SK-N-SH (cell line): ENCODE measurements at regions not wholly inside any gene's neighbourhood (a gene's known extent, or its start where the extent isn't known, plus 50 kb on each side); places are given as distances from the start of the nearest gene placed in this dataset.

Experiments used
- CTCF ChIA-PET: fragments of 300-600, 350-600 bp; formaldehyde crosslinking; extraction: SDS; loops from one replicate; lab custom pipeline; 2021; lab: Yijun Ruan, JAX
- POLR2A ChIA-PET: fragments of 350-600 bp; sonication (Branson Sonifier 250); formaldehyde crosslinking; extraction: SDS; loops from one replicate; lab custom pipeline; 2020; ENCODE audit warnings: antibody characterized with exemption, inconsistent platforms; lab: Yijun Ruan, JAX
- DNase-seq: peaks from one replicate; pipeline ENCODE4 v3.0.0; 2012
- H2AFZ ChIP-seq: fragments of 200-600 bp; sonication (generic); 2 replicates; pipeline ENCODE4 v1.8.1; 2016; ENCODE audit warnings: antibody characterized with exemption, mild to moderate bottlenecking, low read depth
- H3F3A ChIP-seq: fragments of 200-600 bp; sonication (generic); replicated peaks from 2 replicates; pipeline ENCODE3; 2016; ENCODE audit warnings: antibody characterized with exemption, mild to moderate bottlenecking; ENCODE audit not compliant: insufficient read depth
- H3K27ac ChIP-seq, 2 experiments: fragments of 200-500 bp in 1 of 2; fragments of 200-600 bp in 1 of 2; sonication (Bioruptor generic) in 1 of 2; sonication (generic), shearing (Covaris generic) in 1 of 2; 2 replicates each; pipeline versions ENCODE4 v1.5.1 to v1.6.1; 2014 to 2016; ENCODE audit warnings: low read depth in 2 of 2, inconsistent platforms in 1 of 2, low read length in 1 of 2, mild to moderate bottlenecking in 1 of 2, mixed read lengths in 1 of 2
- H3K27me3 ChIP-seq: fragments of 200-600 bp; sonication (generic), shearing (Covaris generic); 2 replicates; pipeline ENCODE4 v1.6.1; 2016; ENCODE audit warnings: mixed run types; ENCODE audit not compliant: insufficient read depth
- H3K36me3 ChIP-seq, 2 experiments: fragments of 200-500 bp in 1 of 2; fragments of 200-600 bp in 1 of 2; sonication (Bioruptor generic) in 1 of 2; sonication (generic) in 1 of 2; replicated peaks in 1 of 2; 2 replicates each; pipeline versions ENCODE3 to v1.5.1; 2014 to 2016; ENCODE audit warnings: low read length in 1 of 2, mild to moderate bottlenecking in 1 of 2; ENCODE audit not compliant: insufficient read depth in 2 of 2, control insufficient read depth in 1 of 2
- H3K4me1 ChIP-seq, 2 experiments: fragments of 200-500 bp in 1 of 2; fragments of 200-600 bp in 1 of 2; sonication (Bioruptor generic) in 1 of 2; sonication (generic), shearing (Covaris generic) in 1 of 2; 2 replicates each; pipeline versions ENCODE4 v1.5.1 to v1.6.1; 2014 to 2016; ENCODE audit warnings: low read depth in 1 of 2, low read length in 1 of 2, mixed run types in 1 of 2; ENCODE audit not compliant: insufficient read depth in 2 of 2, control insufficient read depth in 1 of 2
- H3K4me2 ChIP-seq: fragments of 200-600 bp; sonication (generic), shearing (Covaris generic); 2 replicates; pipeline ENCODE4 v1.6.1; 2017; ENCODE audit warnings: mixed run types
- H3K4me3 ChIP-seq, 2 experiments: fragments of 200-500 bp in 1 of 2; fragments of 200-600 bp in 1 of 2; sonication (Bioruptor generic) in 1 of 2; sonication (generic), shearing (Covaris generic) in 1 of 2; 2 replicates each; pipeline versions ENCODE4 v1.5.1 to v1.8.1; 2014 to 2016; ENCODE audit warnings: low read depth in 2 of 2, inconsistent platforms in 1 of 2, low read length in 1 of 2, mild to moderate bottlenecking in 1 of 2, mixed read lengths in 1 of 2, moderate library complexity in 1 of 2
- H3K79me2 ChIP-seq: fragments of 200-600 bp; sonication (generic); 2 replicates; pipeline ENCODE4 v1.8.1; 2017; ENCODE audit warnings: mild to moderate bottlenecking; ENCODE audit not compliant: insufficient read depth
- H3K9ac ChIP-seq: fragments of 200-600 bp; sonication (generic); 2 replicates; pipeline ENCODE4 v1.6.1; 2017; ENCODE audit warnings: mixed run types
- H3K9me2 ChIP-seq: fragments of 200-600 bp; sonication (generic); 2 replicates; pipeline ENCODE4 v1.6.1; 2017; ENCODE audit warnings: mixed run types
- H3K9me3 ChIP-seq: fragments of 200-600 bp; sonication (generic); 2 replicates; pipeline ENCODE4 v1.6.1; 2017; ENCODE audit warnings: mixed run types, mild to moderate bottlenecking, moderate library complexity
- H4K20me1 ChIP-seq: fragments of 200-600 bp; sonication (generic); 2 replicates; pipeline ENCODE4 v1.6.1; 2017; ENCODE audit warnings: mild to moderate bottlenecking, mixed run types; ENCODE audit not compliant: insufficient read depth
- CTCF ChIP-seq: fragments of 200-600 bp; sonication (generic); IDR thresholded peaks from 2 replicates; pipeline ENCODE4 v1.6.1; 2017; ENCODE audit warnings: antibody characterized with exemption, mild to moderate bottlenecking, moderate library complexity
- EP300 ChIP-seq, 2 experiments: IDR thresholded peaks; 2 replicates each; pipeline versions ENCODE4 v1.4.0 to v1.6.1; 2012; ENCODE audit warnings: borderline replicate concordance in 1 of 2, low read depth in 1 of 2, low read length in 1 of 2
- FOXJ3 ChIP-seq: sonication (generic); formaldehyde crosslinking; IDR thresholded peaks from 2 replicates; pipeline ENCODE4 v1.5.1; 2020; ENCODE audit warnings: mild to moderate bottlenecking, missing genetic modification reagents
- GATA2 ChIP-seq: sonication (generic); formaldehyde crosslinking; IDR thresholded peaks from 2 replicates; pipeline ENCODE4 v1.5.0; 2020; ENCODE audit warnings: mild to moderate bottlenecking, missing genetic modification reagents
- IRF3 ChIP-seq: fragments of 150-350 bp; IDR thresholded peaks from 2 replicates; pipeline ENCODE4 v1.6.1; 2016; ENCODE audit warnings: mild to moderate bottlenecking, low read depth, low read length
- NFIC ChIP-seq: IDR thresholded peaks from 2 replicates; pipeline ENCODE4 v1.4.0; 2012; ENCODE audit warnings: borderline replicate concordance
- PBX3 ChIP-seq: IDR thresholded peaks from 2 replicates; pipeline ENCODE4; 2012
- POLR2AphosphoS5 ChIP-seq: IDR thresholded peaks from 2 replicates; pipeline ENCODE4 v1.6.1; 2012; ENCODE audit warnings: low read depth, low read length
- RAD21 ChIP-seq: IDR thresholded peaks from 2 replicates; pipeline ENCODE4 v1.6.1; 2012; ENCODE audit warnings: mild to moderate bottlenecking, low read length
- TAF1 ChIP-seq: IDR thresholded peaks from 2 replicates; pipeline ENCODE4 v1.6.1; 2012; ENCODE audit warnings: low read depth, mild to moderate bottlenecking, low read length, moderate library complexity, borderline replicate concordance
- YY1 ChIP-seq: IDR thresholded peaks from 2 replicates; pipeline ENCODE4 v1.4.0; 2012; ENCODE audit warnings: low read depth, mild to moderate bottlenecking
- ZBTB33 ChIP-seq: IDR thresholded peaks from 2 replicates; pipeline ENCODE4 v1.4.0; 2012; ENCODE audit warnings: low read depth, borderline replicate concordance
- WGBS: methylation state at CpG from one replicate; pipeline ENCODE4 v1.1.6; 2017; ENCODE audit warnings: low lambda C conversion rate; 5-methylcytosine and 5-hydroxymethylcytosine counted together
- TF ChIP-seq, protein P1 (sequence below): fragments of 150-350 bp; IDR thresholded peaks from 2 replicates; pipeline ENCODE4 v1.6.1; 2017; ENCODE audit warnings: antibody characterized with exemption, low read length, low read depth, borderline replicate concordance
- TF ChIP-seq, protein P2 (sequence below): IDR thresholded peaks from 2 replicates; pipeline ENCODE4 v1.4.0; 2012; ENCODE audit warnings: low read depth, borderline replicate concordance

DNA sequence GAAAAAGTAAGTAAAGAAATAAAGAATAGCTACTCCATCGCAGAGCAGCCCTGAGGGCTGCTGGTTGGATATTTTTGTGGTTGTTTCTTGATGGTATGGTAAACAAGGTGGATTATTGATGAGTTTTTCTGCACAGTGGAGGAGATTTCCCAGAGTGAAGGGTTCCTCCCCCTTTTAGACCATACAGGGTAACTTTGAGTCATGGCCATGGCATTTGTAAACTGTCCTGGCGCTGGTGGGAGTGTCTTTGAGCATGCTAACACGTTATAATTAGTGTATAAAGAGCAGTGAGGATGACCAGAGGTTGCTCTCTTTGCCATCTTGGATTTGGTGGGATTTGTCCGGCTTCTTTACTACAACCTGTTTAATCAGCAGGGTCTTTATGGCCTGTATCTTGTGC, 128.2 kb downstream of the ASMT start:
- 14% methylated on average over 4 of the region's 4 CpGs for WGBS
- Histone ChIP-seq H3K9me2 (no peaks in the 10 kb centered on the region), H3K4me3 (no peak overlapping the region), H3K27ac (no peak overlapping the region), H3F3A (no peaks in the 10 kb centered on the region), H4K20me1 (no peaks in the 10 kb centered on the region), H3K79me2 (no peaks in the 10 kb centered on the region), H3K9ac (no peak overlapping the region), H3K4me2 (no peak overlapping the region), H3K36me3 (no peaks in the 10 kb centered on the region), H3K4me1 (no peaks in the 10 kb centered on the region), H3K9me3 (no peaks in the 10 kb centered on the region), H2AFZ (no peak overlapping the region), H3K27me3 (no peaks in the 10 kb centered on the region)
- TF ChIP-seq TAF1, result no peak
- ChIA-PET CTCF (no interaction called here), POLR2A (no interaction called here)
- no peak for DNase-seq

GRCh38 chrX:1743663-1744062, 128.8 kb downstream of the ASMT start:
- ChIA-PET POLR2A (no interaction called here), CTCF (no interaction called here)
- Histone ChIP-seq H3K27me3 (no peaks in the 10 kb centered on the region), H3K79me2 (no peaks in the 10 kb centered on the region), H3K4me3 (no peak overlapping the region), H3F3A (no peaks in the 10 kb centered on the region), H3K4me2 (no peak overlapping the region), H2AFZ (no peak overlapping the region), H3K9me2 (no peaks in the 10 kb centered on the region), H3K9ac (no peak overlapping the region), H3K36me3 (no peaks in the 10 kb centered on the region), H4K20me1 (no peaks in the 10 kb centered on the region), H3K9me3 (no peaks in the 10 kb centered on the region), H3K27ac (no peak overlapping the region), H3K4me1 (no peaks in the 10 kb centered on the region)
- no peak for DNase-seq
- 8% methylated on average over 2 of the region's 2 CpGs for WGBS
- no peak for TF ChIP-seq PBX3
- TF ChIP-seq, protein P1, sequence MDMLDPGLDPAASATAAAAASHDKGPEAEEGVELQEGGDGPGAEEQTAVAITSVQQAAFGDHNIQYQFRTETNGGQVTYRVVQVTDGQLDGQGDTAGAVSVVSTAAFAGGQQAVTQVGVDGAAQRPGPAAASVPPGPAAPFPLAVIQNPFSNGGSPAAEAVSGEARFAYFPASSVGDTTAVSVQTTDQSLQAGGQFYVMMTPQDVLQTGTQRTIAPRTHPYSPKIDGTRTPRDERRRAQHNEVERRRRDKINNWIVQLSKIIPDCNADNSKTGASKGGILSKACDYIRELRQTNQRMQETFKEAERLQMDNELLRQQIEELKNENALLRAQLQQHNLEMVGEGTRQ, result no peak
- TF ChIP-seq EP300 (IDR thresholded peaks at IDR 0.05; ENCODE audit: borderline replicate concordance in 1 of 2, low read depth in 1 of 2, low read length in 1 of 2), result no peak
- TF ChIP-seq, protein P2, sequence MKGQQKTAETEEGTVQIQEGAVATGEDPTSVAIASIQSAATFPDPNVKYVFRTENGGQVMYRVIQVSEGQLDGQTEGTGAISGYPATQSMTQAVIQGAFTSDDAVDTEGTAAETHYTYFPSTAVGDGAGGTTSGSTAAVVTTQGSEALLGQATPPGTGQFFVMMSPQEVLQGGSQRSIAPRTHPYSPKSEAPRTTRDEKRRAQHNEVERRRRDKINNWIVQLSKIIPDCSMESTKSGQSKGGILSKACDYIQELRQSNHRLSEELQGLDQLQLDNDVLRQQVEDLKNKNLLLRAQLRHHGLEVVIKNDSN, result no peak
- TF ChIP-seq NFIC, result no peak
- TF ChIP-seq FOXJ3, result no peak
- TF ChIP-seq GATA2, result no peak
- no peak for TF ChIP-seq RAD21
- TF ChIP-seq IRF3, result no peak
- no peak for TF ChIP-seq ZBTB33
- TF ChIP-seq CTCF, result no peak
- no peak for TF ChIP-seq POLR2AphosphoS5
- TF ChIP-seq YY1, result no peak
